Left hindlimb (tissue), 1 donor: ENCODE measurements at regions not wholly inside any gene's neighbourhood (a gene's known extent, or its start where the extent isn't known, plus 50 kb on each side); places are given as distances from the start of the nearest gene placed in this dataset.

Experiments used
- DNase-seq: peaks from one replicate; pipeline ENCODE4 v3.0.0-alpha.2; 2018

DNA sequence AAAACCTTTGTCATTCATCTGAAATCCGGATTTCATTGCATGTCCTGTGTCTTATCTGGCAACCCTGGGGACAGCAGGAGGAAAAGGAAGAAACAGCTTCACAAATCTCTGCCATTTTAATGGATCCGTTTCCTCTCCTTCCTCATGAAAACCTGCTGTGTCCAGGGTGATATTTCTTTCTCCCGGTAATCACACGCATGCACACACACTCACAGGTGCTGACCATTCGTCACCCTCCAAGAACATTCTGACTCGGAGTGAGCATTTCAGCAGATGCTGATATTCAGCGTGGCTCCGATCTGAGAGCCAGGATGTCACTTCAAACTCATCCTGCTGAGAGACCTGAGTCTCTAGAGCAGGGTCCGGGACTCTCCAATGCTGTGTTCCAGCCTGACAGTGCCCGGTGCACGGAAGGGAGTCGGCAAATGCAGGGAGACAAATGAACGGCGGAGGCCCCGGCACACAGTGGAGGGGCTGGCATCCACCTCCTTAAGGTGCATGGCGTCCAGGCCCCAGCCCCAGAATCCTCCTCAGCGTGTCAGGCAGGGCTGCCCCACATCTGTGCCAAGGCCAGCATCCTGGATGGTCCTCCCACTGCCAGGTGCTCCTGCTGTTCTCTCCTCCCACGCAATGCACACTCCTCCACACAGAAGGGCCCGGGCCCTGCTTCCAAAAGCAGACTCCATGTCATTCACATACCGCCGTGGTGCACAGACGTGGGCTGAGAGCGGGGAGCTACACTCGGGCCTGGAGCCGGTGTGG is 70.7 kb downstream of the RBFOX3 start:
- DNase-seq: no peak

DNA sequence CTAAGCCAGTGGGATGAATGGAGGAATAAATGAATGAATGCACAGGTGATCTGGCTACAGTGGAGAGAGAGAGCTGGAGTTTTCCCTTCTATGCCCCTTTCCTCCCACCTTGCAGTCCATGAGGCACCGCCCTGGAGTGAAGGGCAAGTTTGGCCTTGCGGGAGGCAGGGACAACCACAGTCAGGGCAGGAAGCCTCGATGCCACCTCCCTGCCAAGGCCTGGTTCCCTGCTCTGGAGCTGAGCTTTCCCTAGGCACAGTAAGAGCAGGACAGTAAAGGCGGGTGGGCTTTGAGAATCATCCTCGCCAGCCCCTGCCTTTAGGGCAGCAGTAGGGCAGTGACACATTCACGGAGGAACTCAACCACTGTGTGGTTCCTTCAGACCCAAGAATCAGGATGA is 72.6 kb downstream of the RBFOX3 start:
- no peak for DNase-seq

DNA sequence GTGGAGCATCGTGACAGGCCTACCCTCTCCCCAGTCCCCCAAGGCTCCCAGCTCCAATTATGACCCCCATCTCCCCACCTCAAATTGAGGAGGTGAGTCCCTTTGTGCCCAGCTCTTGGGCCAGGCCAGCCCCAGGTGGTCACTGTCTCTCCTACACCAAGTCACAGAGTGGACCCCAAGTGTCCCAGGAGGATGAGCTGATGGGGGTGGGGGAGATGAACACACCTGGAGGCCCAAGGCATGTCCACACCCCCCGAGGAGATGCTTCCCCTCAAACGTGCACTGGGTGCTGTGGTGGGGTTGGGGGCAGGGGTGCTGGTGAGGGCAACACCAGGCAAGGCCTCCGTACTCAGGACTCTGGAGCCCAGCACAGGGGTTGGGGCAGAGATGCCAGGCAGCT is 73.2 kb downstream of the RBFOX3 start:
- no peak for DNase-seq

DNA sequence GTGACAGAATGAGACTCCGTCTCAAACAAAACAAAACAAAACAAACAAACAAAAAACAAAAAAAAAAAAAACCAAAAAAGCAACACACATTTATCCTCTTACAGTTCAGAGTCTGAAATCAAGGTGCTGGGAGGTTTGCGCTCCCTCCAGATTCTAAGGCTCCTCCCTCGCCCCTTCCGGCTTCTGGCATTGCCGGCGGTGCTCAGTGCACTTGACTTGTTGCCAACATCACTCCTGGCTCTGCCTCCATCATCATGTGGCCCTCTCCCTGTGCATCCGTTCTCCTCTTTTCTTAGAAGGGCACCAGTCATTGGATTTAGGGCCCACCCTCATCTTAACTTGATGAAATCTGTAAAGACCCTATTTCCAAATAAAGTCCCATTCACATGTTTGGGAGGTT is 73.8 kb downstream of the RBFOX3 start:
- DNase-seq: no peak

DNA sequence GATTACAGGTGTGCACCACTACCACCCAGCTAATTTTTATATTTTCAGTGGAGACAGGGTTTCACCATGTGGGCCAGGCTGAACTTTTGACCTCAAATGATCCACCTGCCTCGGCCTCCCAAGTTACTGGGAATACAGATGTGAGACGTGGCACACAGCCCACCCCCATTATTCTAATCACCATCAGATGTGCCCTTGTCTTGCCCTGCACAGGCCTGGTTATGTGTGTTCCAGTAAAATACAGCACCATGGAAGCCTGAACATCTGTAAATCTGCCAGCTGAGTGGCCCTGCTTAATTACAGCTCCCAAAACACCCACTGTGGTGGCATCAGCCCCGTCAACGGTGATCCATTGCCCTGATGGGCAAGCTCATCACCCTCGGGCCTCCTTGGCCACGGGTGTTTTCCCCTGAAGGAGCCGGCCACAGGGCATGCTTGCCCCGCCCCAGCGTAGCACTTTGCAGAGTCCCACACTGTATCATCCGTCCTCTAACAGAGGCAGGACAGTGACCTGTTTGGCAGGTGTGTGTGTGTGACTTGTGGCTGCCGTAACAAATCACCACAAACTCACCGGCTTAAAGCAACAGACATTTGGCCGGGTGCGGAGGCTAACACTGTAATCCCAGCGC is 74.5 kb downstream of the RBFOX3 start:
- DNase-seq: no peak

DNA sequence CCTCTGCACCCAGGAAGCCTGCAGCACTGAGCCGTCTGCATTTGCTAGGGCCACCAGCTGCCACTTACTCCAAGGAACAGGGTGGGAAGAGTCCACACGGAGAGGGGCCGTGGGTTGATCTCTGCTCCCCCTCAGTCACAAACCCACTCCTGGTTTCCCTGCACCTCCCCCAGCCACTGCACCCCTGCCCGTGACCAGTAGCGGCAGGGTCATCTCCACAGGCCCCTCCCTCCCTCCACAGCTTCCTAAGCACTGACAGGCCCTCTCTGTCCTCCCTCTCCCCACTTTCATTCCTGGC is 75.2 kb downstream of the RBFOX3 start:
- DNase-seq: no peak

DNA sequence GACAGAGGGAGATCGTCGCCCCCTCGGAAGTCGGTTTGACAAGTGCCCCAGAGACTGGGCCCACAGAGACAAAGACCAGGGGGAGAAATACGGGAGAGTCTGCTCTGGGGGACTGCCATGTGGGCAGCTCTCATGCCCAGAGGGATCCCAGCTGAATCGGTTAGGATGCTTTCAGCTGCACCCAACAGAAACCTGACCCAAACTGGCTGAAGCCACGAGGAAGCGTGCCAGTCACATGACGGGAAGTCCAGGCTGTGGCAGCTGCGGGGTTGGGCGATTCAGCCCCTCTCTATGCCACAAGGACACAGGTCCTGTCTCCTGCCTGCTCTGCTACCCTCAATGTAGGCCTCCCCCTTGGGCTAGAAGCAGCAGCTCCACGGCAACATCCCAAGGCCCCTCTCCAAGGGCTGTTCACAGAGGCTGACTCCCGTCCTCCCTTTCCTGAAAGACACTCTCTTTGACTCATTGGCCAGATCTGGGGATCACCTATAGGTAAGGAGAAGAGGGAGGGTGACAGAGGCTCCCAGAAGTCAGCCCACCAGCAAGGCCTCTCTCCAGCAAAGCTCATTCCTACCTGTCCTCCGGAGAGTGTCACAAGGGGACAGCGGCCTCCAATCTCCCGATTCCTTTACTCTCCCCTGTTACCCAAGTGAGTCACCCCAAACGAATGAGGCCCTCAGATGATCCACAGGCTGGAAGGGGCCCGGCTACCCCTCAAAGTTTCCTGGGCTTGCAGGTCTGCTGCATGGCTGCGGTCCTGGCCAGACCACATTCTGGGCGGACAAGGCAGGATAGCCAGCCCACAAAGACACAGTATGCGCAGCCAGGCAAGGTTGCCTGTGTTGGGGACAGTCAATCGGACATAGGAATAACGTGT is 75.8 kb downstream of the RBFOX3 start:
- no peak for DNase-seq

DNA sequence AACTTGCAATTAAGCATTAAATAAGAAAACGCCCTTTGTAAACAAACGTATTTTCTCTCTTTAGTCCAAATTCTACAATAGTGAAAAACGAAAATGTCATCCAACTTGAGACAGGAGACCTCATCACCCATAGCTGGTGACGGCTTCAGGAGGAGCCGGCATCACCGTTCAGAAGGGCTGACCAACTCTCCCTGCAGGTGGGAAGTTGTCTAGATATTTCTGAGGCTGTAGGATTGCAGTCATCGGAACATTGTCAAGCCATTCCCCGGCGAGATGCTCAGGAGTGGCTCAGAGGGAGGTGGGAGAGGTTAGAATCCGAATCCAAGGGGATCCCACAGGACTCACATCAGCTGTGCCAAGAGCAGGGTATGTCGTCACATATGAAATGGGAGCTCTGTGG is 76.7 kb downstream of the RBFOX3 start:
- DNase-seq: no peak

DNA sequence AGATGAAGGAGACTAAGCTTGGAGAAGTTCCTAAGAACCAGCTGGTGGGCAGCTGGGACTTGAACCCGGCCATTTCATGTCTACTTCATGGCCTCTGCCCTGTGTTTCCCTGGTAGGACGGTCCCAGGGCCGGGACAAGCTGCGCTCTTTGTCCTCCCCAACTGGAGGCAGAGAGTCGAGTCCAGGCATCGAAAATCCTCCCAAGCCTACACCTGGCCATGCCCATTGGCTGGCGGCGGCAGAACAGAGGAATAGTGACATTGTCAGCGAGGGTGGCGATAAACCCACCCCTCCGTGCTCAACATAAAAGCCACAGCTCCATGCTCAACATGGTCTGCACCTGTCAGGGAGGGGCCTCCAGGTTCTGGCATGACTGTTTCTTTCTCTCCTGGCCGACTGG is 77.7 kb downstream of the RBFOX3 start:
- no peak for DNase-seq

DNA sequence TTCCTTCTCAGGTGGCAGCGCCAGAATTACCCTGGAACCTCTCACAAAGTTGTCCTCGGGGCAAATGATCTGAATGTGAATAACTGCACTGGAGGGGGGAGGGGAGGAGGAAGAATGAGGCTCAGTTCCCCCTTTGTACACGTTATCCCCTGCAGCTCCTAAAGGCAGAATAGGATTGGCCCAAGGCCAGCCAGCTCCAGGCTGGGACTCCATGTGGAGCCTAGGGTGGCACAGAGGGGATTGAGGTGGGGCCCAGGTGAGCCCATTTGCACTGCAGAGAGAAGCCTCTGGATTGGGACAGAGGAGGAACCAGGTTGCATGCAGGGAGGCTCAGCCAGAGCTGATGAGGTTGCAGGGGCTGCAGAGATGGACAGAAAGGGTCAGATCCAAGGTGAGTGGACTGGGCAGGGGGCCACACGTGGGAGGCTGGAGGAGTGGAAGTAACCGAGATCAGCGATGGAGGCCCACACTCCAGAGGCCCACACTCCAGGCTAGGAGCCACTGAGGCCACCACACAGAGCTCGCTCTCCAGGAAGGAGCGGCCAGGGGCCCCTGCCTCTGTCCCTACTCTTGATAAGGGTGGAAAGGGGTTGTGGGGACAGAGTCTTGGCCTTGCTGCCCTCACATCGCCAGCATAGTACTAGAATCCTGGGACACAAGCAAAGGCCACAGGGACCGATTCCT is 78.6 kb downstream of the RBFOX3 start:
- DNase-seq: no peak

DNA sequence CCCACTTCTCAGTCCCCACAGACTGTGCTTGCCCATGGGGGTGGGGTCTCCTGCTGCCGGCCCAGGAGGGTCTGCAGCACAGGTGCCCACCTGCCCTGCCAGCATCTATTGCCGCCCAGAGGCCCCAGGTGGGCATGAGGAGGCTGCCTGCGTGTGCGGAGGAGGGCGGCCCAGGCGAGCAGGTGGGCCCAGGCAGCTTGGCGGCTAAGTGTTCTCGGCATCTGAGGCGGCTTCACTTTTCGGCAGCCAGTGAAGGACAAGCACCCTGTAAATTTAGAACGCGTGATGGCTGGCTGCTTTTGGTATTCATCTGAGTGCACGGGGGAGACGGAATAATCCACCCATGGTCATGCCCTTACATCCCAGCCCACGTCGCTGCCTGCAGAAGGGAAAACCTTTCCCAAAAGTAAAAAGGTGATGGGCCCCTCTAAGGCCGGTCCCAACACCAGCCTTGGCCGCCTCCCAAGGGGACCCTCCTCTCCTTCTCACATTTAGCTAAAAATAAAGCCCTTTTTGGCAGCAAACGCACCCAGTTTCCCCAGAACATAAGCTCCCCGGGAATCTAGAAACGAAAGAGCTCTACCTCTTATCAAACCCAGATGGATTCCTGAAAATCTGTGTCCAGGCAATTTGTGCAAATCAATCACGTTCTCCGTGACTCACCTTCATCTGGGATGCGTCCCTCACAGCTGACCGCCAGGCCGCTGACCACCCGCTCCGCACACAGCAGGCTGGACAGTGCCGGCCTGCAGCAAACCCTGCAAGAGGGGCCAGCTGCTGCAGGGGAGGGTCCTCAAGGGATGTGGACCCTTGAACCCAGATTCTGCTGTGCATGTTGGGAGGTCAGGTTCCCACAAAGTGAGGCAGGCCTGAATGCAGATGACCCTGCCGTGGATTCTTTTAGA is 79.4 kb downstream of the RBFOX3 start:
- DNase-seq: no peak

DNA sequence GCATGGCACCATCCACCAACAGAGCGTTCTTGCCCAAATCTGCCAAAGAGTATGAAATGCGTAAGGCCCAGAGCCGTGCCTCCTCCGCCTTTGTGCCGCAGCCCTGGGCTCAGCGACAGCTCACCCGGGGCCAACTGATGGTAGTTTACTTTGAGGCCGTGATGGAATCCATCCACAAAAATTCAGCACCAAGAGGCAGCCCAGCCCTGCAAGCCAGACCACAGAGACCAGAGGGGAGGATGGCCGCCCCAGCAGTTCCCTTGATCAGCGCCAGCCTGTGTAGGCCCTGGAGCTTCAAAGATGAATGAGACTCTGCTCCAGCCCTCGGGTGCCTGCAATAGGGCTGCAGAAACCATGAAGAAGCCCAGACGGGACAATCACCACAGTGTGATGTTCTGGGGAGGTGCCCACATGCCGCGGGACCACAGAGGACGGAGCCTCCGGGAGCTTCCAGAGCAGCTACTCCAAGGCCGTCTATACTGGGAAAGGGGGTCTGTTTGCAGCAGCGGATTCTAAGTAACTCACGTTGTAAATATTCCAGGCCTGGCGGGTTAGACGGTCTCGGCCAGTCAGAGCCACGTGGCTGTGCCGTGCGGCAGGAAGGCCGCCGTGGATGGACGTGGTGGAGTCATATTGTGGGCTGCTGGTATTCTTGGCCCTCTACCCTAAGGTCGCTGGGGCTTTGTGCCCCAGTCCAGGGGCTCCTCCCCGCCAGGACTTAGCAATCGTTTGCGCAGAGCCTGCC is 80.3 kb downstream of the RBFOX3 start:
- DNase-seq: no peak

DNA sequence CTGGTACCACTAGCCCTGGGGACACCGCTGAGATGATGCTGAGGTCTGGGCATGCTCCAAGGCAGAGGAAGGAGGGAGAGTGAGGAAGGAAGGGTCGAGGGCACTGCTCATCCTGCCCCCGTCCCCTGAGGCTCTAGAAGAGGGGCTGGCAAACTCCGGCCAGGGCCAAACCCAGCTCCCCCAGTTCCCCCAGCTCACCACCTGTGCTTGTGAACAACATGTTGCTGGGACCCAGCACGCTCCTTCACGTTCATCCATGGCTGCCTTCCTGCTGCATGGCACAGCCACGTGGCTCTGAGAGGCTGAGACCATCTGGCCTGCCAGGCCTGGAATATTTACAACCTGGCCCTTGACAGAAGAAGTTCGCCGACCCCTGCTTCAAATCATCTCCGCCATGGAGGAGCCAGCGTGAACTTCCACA is 81.2 kb downstream of the RBFOX3 start:
- no peak for DNase-seq

DNA sequence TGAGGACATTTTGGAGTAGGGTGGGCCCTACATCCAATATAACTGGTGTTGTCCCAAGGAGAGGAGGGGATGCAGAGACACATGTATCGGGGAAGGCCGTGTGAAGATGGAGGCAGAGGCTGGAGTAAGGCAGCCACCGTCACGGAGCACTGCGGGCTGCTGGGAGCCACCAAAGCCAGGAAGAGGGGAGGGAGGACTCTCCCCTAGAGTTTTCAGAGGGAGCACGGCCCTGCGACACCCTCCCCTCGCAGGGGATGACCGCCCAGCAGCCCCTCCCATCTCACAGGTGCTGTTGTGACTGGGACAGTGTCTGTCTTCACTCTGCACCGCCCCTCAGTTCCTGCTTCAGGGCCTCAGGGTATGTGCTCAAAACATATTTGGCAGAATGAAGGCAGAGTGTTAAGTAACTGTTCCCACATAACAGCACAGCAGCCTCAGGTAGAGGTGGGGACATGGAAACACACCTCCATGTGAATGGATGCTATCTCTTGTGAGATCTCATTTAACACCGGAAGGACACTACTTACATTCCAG is 82.2 kb downstream of the RBFOX3 start:
- no peak for DNase-seq

DNA sequence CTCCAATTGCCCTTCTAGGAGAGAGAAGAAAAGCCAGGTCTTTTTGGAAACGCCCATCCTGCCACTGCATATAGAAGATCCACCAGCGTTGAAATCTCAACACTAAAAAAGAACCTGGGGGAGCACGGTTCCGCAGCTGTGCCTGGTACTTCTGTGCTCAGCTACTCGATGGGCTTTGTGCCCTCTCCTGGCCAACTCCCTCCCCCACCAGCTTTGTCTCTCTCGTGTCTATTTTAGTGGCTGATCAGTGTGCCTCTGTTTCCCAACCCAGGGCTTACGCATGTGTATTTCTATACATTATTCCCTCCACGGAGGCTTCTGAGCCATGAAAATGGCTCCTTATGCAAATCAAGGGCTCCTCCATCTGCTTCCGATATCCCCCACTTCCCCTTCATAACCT is 83.5 kb downstream of the RBFOX3 start:
- no peak for DNase-seq

DNA sequence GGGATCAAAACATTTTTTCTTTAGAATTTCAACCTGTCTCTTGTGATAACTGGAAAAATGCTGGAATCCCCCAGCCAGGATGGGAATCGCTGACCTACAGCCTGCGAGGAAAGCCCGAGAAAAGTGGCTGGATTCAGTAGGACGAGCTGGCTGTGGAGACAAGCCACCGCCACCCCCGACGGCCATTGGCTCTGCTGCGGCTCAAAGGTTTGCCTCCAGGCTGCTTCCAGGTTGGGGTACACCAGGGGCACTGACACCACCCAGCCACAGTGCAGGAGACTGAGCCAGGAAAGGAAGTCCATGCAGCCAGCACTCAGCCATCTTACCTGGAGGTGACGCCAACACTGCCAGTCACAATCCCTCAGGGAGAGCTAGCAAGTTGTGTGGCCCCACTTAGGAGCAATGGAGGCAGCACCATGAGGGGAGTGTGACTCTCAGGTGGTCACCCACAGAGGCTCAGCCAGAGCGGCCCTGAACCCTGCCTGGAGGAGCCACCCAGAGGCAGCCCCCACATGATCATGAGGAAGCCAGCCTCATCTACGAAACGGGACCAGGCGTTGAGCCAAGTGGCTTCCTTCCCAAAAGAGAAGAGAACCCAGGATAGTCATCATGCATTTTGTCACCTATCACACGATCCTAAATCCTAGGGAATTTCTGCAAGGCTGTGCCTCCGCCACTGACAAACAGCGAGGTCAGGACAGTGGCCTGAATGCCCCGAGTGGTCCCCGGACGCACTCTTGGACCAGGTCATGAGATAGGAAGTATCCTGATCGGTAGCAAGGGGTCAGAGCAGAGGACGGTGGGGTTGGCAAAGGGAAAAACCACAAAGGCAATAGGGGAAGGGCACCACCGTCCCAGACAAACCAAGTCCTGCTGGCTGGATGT is 84.8 kb downstream of the RBFOX3 start:
- no peak for DNase-seq

DNA sequence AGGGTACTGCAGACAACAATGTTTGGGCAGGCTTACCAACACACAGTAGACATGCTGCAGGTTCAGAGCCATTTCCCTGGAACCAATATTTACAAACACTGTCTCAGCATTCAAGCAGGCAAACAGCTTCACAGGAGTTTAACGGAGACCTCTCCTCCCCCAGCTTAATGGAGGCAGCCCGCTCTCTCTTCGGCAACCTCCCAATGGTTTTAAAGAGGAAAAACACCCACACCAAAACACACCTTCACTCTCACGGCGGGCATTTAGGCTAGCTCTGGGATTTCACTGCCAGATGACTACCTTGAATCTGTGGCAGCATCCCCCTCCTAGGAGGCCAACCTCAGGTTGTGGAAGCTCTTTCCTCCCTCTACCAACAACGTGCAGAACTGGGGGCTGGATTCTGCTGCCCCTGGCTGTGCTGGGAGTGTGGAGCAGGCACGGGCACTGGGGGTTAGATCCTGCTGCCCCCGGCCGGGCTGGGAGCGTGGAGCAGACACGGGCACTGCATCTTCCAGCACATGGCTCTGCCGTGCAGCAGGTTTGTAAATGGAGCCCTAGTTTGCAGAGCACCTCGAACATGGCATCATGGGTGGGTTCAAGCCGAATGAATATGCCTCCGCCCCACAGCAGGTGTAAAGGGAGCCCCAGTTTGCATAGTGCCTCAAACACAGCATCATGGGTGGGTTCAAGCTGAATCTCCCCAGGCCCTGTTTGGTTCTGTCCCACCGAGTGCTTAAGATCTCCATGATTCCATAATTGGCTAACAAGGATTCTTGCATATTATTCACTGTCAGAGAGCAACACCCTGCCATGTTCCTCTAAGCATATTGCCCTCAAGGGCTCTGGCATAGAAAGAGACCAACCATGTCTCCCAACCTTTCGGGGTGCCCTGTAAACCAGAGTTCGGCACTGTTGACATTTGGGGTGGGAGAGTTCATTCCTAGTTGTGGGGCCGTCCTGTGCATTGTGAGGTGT is 86.4 kb downstream of the RBFOX3 start:
- DNase-seq: no peak

DNA sequence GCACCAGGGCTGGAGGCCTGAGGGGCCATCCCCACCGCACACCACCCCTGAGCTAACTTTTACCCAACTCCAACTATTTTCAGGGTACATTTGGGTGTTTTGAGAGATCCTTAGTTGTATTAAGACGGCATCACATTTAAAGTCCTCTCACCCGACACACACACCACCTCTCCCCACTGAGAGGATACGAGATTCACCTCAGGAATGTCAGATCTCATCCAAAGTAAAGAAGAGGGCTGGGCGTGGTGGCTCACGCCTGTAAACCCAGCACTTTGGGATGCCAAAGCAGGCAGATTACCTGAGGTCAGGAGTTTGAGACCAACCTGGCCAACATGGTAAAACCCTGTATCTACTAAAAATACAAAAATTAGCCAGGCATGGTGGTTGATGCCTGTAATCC is 88.4 kb downstream of the RBFOX3 start:
- no peak for DNase-seq

DNA sequence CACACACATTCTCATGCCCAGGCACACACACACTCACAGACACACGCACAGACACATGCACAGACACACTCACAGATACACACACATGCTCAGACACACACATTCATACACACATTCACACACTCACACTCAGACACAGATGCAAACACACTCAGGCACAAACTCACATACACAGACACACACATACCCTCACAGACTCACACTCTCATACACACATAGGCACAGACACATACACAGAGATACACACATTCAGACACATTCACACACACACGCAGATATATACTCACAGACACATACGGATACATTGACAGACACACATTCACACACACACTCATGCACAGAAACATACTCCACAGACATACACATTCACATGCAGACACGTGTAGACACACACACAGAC is 89.6 kb downstream of the RBFOX3 start:
- DNase-seq: no peak
